Endometrium (tissue), 2 donors: ENCODE measurements at regions not wholly inside any gene's neighbourhood (a gene's known extent, or its start where the extent isn't known, plus 50 kb on each side); places are given as distances from the start of the nearest gene placed in this dataset.
"Not testable (repeated sequence)": the region's sequence is repeated elsewhere in the genome, so short reads cannot be mapped to it uniquely, and the experiment has no call there.

Experiments
- FAIRE-seq: peaks from 2 replicates; lab custom pipeline; 2012; peaks lifted over from hg19 to GRCh38; lab: Jason Lieb, UNC
- donor health status: control.
- donor health status: control.

- no peak for FAIRE-seq
Measured at GRCh38 chr3:118573912-118574311, 460.7 kb downstream of the IGSF11 start.

DNA sequence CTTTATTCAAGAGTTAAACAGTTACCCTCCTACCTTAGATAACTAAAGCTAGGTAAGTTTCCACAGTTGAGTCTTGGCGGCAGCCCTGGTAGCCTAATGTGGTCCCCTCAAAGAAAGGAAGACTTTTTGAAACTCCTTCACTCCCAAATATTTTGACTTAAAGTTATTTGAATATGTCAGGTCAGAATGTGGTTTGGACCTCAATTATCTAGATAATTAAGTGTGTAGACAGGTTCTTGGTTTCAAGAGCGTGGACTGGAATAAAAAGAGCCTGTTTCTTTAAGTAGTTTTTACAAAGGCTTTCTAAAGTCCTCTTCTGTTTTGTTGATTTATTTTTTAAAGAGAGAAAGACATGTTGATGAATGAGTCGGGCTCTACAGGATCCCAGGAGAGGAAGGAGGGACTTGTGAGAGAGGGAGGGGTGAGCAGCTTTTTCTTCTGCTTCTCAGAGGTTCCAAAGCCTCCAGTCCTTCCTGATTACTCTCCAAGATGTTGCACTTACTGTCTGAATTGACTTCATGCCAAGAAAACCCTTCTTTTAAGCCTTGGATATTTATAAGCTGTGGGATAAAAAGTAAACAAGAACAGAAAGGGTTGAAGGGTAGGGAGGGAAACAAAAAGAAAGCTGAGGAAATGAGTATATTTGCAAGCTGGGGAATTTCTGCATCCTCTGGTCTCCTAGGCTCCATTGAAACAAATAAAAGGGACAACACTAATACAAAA lies 457.4 kb downstream of the IGSF11 start:
- FAIRE-seq = peak; percentile 62

DNA sequence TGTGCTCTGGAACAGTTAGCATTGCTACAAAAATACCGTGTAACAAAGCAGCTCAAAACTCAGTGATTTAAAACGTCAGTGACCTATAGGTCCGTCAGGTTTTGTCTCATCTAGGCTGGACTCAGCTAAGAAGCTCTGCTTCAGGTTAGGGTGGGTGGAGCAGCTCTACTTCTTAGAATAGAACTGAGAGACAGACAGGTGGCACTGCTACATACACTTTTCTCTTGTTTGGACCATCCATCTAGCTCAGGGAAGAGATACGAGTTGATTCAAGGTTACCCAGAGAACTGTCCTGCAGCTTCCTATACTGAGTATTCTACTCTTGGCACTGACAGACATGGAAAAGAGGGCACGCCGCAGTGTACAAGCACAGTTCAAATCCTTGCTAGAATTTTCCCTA lies 456.1 kb downstream of the IGSF11 start:
- FAIRE-seq = no peak

- no peak for FAIRE-seq
Measured at GRCh38 chr3:118587037-118587741, 447.5 kb downstream of the IGSF11 start.

- no peak for FAIRE-seq
Measured at GRCh38 chr3:118587847-118588246, 446.8 kb downstream of the IGSF11 start.

- FAIRE-seq = no peak
Measured at GRCh38 chr3:118593277-118593670, 441.4 kb downstream of the IGSF11 start.

DNA sequence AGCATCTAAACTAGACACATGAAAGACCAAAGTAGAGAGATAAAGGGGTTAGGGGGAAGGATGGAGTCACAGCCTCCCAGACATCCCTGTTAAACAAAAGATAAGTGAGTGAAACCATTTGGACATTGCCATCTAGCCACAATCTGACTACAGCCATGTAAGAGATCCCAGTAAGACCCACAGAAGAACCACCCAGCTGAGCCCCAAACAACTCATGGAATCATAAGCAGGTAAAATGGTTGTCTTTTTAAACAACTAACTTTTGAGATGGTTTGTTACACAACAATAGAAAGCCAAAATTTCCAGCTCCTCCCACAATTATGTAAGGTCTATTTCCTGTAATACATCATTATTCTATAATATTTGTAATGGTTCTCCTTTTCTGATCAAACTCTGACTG lies 437.5 kb downstream of the IGSF11 start:
- no peak for FAIRE-seq

GRCh38 chr3:118607915-118608820 lies 426.5 kb downstream of the IGSF11 start:
- FAIRE-seq = no peak

DNA sequence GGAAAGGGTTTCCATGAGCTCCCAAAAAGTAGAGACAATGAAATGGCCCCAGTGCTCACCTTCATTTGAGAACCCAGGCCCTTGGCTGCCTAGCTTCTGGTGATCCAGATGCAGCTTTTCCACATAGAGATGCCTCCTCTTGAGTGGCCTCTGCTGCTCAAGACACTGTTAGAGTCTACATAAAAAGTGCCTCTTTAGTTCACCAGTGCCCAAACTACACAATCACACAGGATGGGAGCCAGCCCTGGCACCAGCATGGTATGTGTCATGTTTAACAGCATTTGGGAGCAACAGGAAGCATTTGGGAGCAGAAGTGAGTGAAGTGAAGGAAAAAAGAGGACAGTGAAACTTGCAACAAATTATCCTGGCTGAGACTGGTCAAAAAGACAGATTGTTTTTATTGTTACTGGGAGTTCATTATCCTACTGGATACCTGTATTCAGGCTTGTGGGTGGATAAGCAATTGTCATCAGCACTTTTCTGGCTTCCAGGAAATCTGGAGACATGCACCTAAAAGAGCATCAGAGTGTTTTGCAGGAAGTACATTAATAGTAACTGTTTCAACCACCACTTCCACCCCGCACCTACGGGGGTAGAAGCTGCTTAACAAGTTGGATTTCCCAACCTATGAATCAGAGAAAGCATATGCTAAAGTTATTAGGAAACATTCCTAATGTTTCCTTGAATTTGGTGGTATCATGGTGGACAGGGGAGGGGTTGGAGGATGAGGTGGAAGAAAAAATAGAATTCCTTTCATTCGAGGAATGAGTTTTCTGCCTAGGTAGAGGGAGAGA lies 416.2 kb downstream of the IGSF11 start:
- no peak for FAIRE-seq

DNA sequence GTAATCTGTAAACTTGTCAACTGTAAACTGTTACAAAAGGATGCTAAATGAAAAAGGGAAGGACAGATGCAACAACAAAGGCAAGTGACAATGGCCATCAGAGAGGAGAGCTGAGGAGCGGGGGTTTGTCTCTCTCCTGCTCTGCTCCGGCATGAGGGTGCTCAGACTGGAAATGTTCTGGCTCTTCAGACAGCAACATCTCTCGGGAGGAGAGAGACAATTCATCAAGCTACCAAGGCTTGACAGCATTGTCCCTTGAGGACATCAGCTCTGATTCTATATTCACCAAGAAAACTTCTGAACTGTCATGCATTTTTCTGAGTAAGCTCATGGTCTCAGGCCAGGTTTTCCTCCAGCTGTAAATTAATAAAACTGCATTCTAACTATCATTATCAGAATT lies 408.2 kb downstream of the IGSF11 start:
- FAIRE-seq = no peak

DNA sequence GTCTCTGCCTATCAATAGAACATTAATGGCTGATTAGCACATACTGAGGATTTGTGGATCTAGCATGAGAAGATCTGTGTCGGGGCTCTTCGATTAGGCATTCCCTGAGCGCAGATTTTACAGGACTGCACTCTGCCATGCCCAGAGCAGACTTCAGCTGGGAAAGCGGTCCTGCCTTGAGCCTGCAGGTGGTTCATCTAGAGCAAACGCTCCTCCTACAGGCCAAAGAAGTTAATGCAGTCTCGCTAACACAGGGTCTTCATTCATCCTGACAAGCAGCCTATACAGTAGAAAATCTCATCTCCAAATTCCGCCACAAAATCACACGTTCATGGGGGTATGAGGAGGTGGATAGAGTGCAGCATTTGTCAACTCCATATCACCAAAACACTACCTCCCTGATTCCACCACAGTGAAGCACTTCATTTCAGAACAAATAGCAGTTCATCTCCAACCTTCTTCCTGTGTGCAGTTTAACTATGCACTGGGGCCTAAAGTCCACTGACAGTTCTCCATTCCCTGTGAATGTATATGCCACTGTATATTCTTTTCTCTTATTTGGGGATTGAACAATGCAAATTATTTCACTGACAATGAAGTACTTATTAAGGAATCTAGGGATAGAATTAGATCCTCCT lies 405.8 kb downstream of the IGSF11 start:
- no peak for FAIRE-seq

DNA sequence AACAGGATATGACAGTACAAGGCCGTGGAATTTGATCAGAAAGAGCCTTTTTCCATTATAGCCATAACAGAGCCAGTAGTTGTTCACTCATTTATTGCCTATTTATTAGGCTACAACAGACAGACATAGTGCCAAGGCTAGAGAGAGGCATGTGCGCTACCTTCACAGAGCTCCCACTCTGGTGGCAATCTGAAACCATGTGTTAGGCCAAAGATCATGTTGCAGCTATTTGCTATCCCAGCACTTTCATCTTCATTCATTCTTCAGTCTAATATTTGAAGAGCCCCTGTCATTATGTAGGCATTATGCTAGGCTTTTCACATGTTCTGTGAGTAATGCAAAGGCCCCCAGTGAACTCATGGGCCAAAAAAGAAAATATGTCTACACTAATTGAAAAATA lies 404.8 kb downstream of the IGSF11 start:
- FAIRE-seq = no peak

- no peak for FAIRE-seq
Measured at GRCh38 chr3:118635711-118636110, 398.9 kb downstream of the IGSF11 start.

DNA sequence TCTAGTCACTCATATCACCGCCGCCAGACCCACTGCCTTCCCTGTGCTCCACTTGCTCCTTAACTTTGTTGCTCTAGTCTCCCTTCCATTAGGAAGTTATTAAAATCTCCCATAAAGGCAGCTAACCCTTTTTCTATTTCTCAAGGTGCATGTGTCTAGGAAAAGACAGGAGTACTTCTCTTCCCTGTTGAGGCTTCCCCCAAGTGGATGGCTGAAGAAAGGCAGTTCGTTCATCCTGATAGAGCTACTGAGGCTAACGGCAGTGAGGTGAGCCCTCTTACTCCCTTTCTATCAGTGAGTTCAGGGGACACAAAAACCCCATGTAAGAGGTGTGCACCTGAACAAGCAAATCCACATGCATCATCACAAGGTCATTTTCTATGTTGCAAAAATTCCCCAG lies 397.8 kb downstream of the IGSF11 start:
- FAIRE-seq = no peak

DNA sequence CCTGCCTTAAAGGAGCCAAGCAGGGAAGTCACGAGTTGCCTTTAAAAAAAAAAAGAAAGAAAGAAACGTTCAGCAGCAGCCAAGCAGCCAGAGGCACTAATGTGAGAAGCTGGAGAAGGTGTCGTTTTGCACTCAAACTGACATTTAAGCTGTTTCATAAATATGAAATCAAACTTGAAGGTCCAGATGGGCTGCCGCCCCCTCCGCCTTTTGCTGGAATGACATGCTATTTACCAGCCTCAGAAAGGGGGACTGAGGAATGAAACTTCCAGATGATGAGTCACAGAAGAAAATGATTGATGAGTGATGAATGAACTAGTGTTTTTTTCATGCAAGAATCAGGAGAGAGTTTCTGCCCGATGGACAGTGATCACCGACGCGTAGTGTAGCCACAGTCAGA lies 396.8 kb downstream of the IGSF11 start:
- FAIRE-seq = no peak

- FAIRE-seq = no peak
Measured at GRCh38 chr3:118641608-118642007, 393.0 kb downstream of the IGSF11 start.

DNA sequence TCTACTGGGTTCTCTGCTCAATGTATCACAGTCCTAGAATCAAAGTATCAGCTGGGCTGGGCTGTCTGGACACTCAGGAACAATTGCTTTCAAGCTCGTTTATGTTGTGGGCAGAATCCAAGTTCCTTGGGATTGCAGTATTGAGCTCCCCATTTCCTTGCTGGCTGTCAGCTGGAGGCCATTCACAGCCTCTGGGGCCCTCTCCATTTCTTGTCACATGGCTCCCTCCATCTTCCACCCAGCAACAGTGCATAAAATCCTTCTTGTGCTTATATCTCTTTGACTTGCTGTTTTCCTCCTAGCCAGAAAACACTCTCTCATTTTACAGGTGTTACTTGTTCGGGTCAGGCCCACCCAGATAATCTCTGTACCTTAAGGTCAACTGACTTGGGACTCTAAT lies 363.5 kb downstream of the IGSF11 start:
- FAIRE-seq = no peak

DNA sequence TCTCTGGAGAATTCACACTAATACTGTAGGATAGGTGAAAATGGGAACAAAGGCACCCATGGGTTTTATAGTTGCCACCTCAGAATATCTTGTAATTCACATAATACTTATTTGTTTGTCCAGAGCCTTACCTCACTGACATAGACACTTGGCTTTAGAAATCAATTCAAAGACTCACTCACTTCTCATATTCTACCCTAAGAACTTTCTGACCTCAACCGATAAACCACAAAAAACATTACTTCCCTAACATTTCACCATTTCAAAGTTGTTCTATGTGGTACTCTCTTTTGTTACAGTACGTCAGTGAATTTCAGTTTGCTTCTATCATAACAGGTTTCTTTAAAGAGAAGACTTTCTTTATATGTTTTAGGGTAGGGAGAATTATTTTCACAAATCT lies 359.3 kb downstream of the IGSF11 start:
- FAIRE-seq = no peak

- FAIRE-seq = not testable (repeated sequence)
Measured at GRCh38 chr3:118678663-118679062, 356.0 kb downstream of the IGSF11 start.

DNA sequence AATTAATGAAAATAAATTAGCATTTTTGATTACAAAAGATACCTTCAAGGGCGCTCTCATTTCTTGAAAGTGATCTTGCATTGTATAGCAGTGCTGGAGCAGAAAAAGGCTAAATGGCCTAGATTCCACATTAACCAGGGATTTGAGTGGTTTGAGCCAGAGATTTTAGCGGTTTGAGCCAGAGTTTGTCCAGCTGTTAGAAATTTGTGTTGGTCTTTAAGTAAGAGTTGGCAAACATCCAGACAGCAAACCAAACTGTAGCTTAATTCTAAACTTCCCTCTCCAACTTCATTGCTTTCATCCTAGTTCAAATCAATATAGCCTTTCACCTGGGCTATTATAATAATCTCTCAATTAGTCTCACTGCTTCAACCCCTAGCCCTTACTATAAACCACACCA lies 351.7 kb downstream of the IGSF11 start:
- no peak for FAIRE-seq

- FAIRE-seq = no peak
Measured at GRCh38 chr3:118683636-118684035, 351.0 kb downstream of the IGSF11 start.
